K562 (cell line): ENCODE measurements at regions not wholly inside any gene's neighbourhood (a gene's known extent, or its start where the extent isn't known, plus 50 kb on each side); places are given as distances from the start of the nearest gene placed in this dataset.

Experiments used
- BCOR ChIP-seq: fragments of 450-650 bp; IDR thresholded peaks from 2 replicates; pipeline ENCODE4 v1.6.1; 2016
- CTCF ChIP-seq, 3 experiments: IDR thresholded peaks in 2 of 3; conservative IDR thresholded peaks in 1 of 3; 2 replicates each; pipeline ENCODE4 v1.5.1; 2011 to 2012; ENCODE audit warnings: low read length in 3 of 3, mild to moderate bottlenecking in 3 of 3, control low read depth in 2 of 3, improper control_type of control experiment in 1 of 3, inconsistent platforms in 1 of 3, low read depth in 1 of 3, mixed read lengths in 1 of 3, moderate library complexity in 1 of 3; ENCODE audit not compliant: insufficient read depth in 2 of 3
- CTCFL ChIP-seq: IDR thresholded peaks from 2 replicates; pipeline ENCODE4 v1.6.1; 2011; ENCODE audit warnings: borderline replicate concordance, low read depth, mild to moderate bottlenecking, moderate library complexity, low read length; ENCODE audit not compliant: insufficient read depth, poor library complexity, severe bottlenecking
- E2F4 ChIP-seq: sonication (generic); formaldehyde crosslinking; IDR thresholded peaks from 2 replicates; pipeline ENCODE4 v1.8.0; 2022; ENCODE audit warnings: mild to moderate bottlenecking, low read depth, missing genetic modification reagents
- ESRRA ChIP-seq: fragments of 450-650 bp; IDR thresholded peaks from 2 replicates; pipeline ENCODE4 v1.6.1; 2014; ENCODE audit warnings: low read depth, mild to moderate bottlenecking, moderate library complexity, borderline replicate concordance
- FOXP4 ChIP-seq: sonication (generic); formaldehyde crosslinking; IDR thresholded peaks from 2 replicates; pipeline ENCODE4 v1.8.0; 2022; ENCODE audit warnings: mild to moderate bottlenecking, missing genetic modification reagents, borderline replicate concordance
- GABPB1 ChIP-seq: sonication (generic); formaldehyde crosslinking; IDR thresholded peaks from 2 replicates; pipeline ENCODE4 v1.8.0; 2022; ENCODE audit warnings: mild to moderate bottlenecking, missing genetic modification reagents
- HDAC2 ChIP-seq: fragments of 450-650 bp; IDR thresholded peaks from 2 replicates; pipeline ENCODE4 v1.6.1; 2016; ENCODE audit warnings: mild to moderate bottlenecking
- KDM1A ChIP-seq, 2 experiments: fragments of 450-650 bp; IDR thresholded peaks; 2 replicates each; pipeline ENCODE4 v1.6.1; 2016; ENCODE audit warnings: mild to moderate bottlenecking in 2 of 2
- PTBP1 ChIP-seq: fragments of 200-400 bp; formaldehyde crosslinking; IDR thresholded peaks from 2 replicates; pipeline ENCODE4 v1.6.1; 2017; ENCODE audit warnings: low read depth, low read length
- RAD21 ChIP-seq, 2 experiments: fragments of 250-450 bp in 1 of 2; fragments of 450-650 bp in 1 of 2; sonication (Bioruptor Pico) in 1 of 2; formaldehyde crosslinking in 1 of 2; IDR thresholded peaks in 1 of 2; conservative IDR thresholded peaks in 1 of 2; 2 replicates each; pipeline versions ENCODE4 v1.4.0 to v1.8.0; 2020 to 2022; ENCODE audit warnings: mild to moderate bottlenecking in 2 of 2, moderate library complexity in 1 of 2
- ZNF165 ChIP-seq: fragments of 250-450 bp; sonication (Bioruptor Pico); IDR thresholded peaks from 2 replicates; pipeline ENCODE4 v1.4.0; 2020; ENCODE audit warnings: borderline replicate concordance

- TF ChIP-seq CTCFL (peak; percentile 84), FOXP4 (no peak), ZNF165 (CRISPR knock-in tag) (no peak), E2F4 (CRISPR knock-in tag) (0 out of 2 replicates have a peak, but pooled peaks have one; percentile 21), PTBP1 (peak; percentile 85), HDAC2 (peak; percentile 55; the same call in 1 of the 2 replicates), RAD21 (CRISPR knock-in tag; conservative IDR thresholded peaks at IDR 0.05 in 1 of 2, IDR thresholded peaks at IDR 0.05 in 1 of 2) (peak in 1 of 2 experiments; percentile 60; a peak in 3 of 4 replicates), BCOR (peak; percentile 96), KDM1A (IDR thresholded peaks at IDR 0.05) (peak; percentile 74 to 83), CTCF (IDR thresholded peaks at IDR 0.05 in 2 of 3, conservative IDR thresholded peaks at IDR 0.05 in 1 of 3; ENCODE audit: insufficient read depth in 2 of 3, low read depth in 1 of 3, low read length in 3 of 3) (peak; percentile 47 to 72 (median 51)), GABPB1 (CRISPR knock-in tag) (peak; percentile 52; the same call in 1 of the 2 replicates), ESRRA (peak; percentile 36; the same call in 1 of the 2 replicates)
Observed at GRCh38 chr1:10909697-10910680, 102.5 kb upstream of the TARDBP start (continued).
